HFF-Myc (cell line): ENCODE measurements at regions not wholly inside any gene's neighbourhood (a gene's known extent, or its start where the extent isn't known, plus 50 kb on each side); places are given as distances from the start of the nearest gene placed in this dataset.

Experiments used
- DNase-seq: peaks from one replicate; pipeline ENCODE4 v3.0.0-alpha.2; 2011; ENCODE audit warnings: low read depth; ENCODE audit errors: extremely low read depth
- H3K4me3 ChIP-seq: replicated peaks from 2 replicates; pipeline ENCODE4 v1.5.1; 2011; ENCODE audit warnings: low read depth, mild to moderate bottlenecking, control low read depth, low read length
- CTCF ChIP-seq: IDR thresholded peaks from 2 replicates; pipeline ENCODE4 v1.5.1; 2012; ENCODE audit warnings: mild to moderate bottlenecking, low read depth, low read length, control low read depth; ENCODE audit errors: missing control alignments

- TF ChIP-seq CTCF: no peak
- no peak for DNase-seq
- no peak overlapping the region for H3K4me3 ChIP-seq
These were observed 528.9 kb downstream of the IGSF11 start for GRCh38 chr3:118505784-118506183.

GRCh38 chr3:118511402-118511801, 523.2 kb downstream of the IGSF11 start:
- H3K4me3 ChIP-seq: no peak overlapping the region
- TF ChIP-seq CTCF: no peak
- no peak for DNase-seq

GRCh38 chr3:118512301-118512700, 522.3 kb downstream of the IGSF11 start:
- no peak for DNase-seq
- no peak overlapping the region for H3K4me3 ChIP-seq
- TF ChIP-seq CTCF: no peak

- no peak overlapping the region for H3K4me3 ChIP-seq
- DNase-seq: no peak
- TF ChIP-seq CTCF: no peak
These were observed 509.6 kb downstream of the IGSF11 start for GRCh38 chr3:118525077-118525476.

GRCh38 chr3:118526758-118527513, 507.7 kb downstream of the IGSF11 start:
- TF ChIP-seq CTCF: no peak
- H3K4me3 ChIP-seq: no peak overlapping the region
- no peak for DNase-seq

- H3K4me3 ChIP-seq: no peak overlapping the region
- no peak for DNase-seq
- TF ChIP-seq CTCF: no peak
These were observed 507.1 kb downstream of the IGSF11 start for GRCh38 chr3:118527514-118528044.

GRCh38 chr3:118529554-118529953, 505.1 kb downstream of the IGSF11 start:
- no peak for TF ChIP-seq CTCF
- no peak for DNase-seq
- no peak overlapping the region for H3K4me3 ChIP-seq
